ENCODE measurements at regions not wholly inside any gene's neighbourhood (a gene's known extent, or its start where the extent isn't known, plus 50 kb on each side); places are given as distances from the start of the nearest gene placed in this dataset.

GRCh38 chr13:63420685-63421084, 2005.0 kb upstream of the PCDH20 start:
- FAIRE-seq = no peak
- no peaks in the 10 kb centered on the region for H3K79me2 ChIP-seq (ENCODE audit: control insufficient read depth, insufficient read depth, low read length)
- CTCF ChIA-PET = no interaction called here

GRCh38 chr13:63414247-63414646, 1998.6 kb upstream of the PCDH20 start:
- RAD21 ChIA-PET (ENCODE audit: unreplicated experiment) = no interaction called here
- POLR2A ChIA-PET = no interaction called here
- Histone ChIP-seq H3K4me1 (ENCODE audit: control insufficient read depth, insufficient read depth, low read length) (no peaks in the 10 kb centered on the region), H3K36me3 (ENCODE audit: control insufficient read depth in 2 of 2, insufficient read depth in 2 of 2, low read length in 1 of 2) (no peaks in the 10 kb centered on the region), H3K4me2 (ENCODE audit: control insufficient read depth, insufficient read depth) (no peak overlapping the region), H3K4me3 (no peak overlapping the region), H3K79me2 (ENCODE audit: control insufficient read depth, insufficient read depth, low read length) (no peaks in the 10 kb centered on the region), H3K9ac (ENCODE audit: control insufficient read depth, insufficient read depth, low read length) (no peak overlapping the region), H3K9me3 (replicated peaks; ENCODE audit: control insufficient read depth, insufficient read depth, low read length) (no peaks in the 10 kb centered on the region), H4K20me1 (ENCODE audit: control insufficient read depth, insufficient read depth) (no peaks in the 10 kb centered on the region), H3K27ac (ENCODE audit: control insufficient read depth, insufficient read depth) (no peak overlapping the region), H3K27me3 (replicated peaks in 1 of 2; ENCODE audit: control insufficient read depth in 2 of 2, insufficient read depth in 2 of 2, low read length in 1 of 2) (no peaks in the 10 kb centered on the region), H2AFZ (ENCODE audit: control insufficient read depth, low read depth, low read length) (no peak overlapping the region)
- BruUV-seq (replicated peaks) = no TSS peak
- intact Hi-C loops (cut with micrococcal nuclease; ENCODE audit: unreplicated experiment) = no loop called here
- 41% methylated on average over 2 of the region's 2 CpGs for WGBS (ENCODE audit: insufficient coverage, insufficient replicate concordance, low lambda C conversion rate, missing lambda C conversion rate)
- ATAC-seq (no peak), FAIRE-seq (no peak), DNase-seq (ENCODE audit: low read depth, low spot score) (no peak)
- SMC1A ChIA-PET (ENCODE audit: uncharacterized antibody, unreplicated experiment) = no interaction called here
- CTCF ChIA-PET = interaction anchor here (1.1 kb wide), 1 partner anchor 9 kb away, joined by 4 read pairs; no protein-coding TSS in a partner anchor
- in situ Hi-C loops (cut with MboI) = no loop called here
- TF ChIP-seq NBN (IDR thresholded peaks at IDR 0.05) (no peak), ZBTB33 (IDR thresholded peaks at IDR 0.05) (no peak), KLF5 (IDR thresholded peaks at IDR 0.05; ENCODE audit: partially characterized antibody) (no peak), CEBPZ (IDR thresholded peaks at IDR 0.05; ENCODE audit: low read depth, low read length) (no peak)
- TF ChIP-seq, protein P1, sequence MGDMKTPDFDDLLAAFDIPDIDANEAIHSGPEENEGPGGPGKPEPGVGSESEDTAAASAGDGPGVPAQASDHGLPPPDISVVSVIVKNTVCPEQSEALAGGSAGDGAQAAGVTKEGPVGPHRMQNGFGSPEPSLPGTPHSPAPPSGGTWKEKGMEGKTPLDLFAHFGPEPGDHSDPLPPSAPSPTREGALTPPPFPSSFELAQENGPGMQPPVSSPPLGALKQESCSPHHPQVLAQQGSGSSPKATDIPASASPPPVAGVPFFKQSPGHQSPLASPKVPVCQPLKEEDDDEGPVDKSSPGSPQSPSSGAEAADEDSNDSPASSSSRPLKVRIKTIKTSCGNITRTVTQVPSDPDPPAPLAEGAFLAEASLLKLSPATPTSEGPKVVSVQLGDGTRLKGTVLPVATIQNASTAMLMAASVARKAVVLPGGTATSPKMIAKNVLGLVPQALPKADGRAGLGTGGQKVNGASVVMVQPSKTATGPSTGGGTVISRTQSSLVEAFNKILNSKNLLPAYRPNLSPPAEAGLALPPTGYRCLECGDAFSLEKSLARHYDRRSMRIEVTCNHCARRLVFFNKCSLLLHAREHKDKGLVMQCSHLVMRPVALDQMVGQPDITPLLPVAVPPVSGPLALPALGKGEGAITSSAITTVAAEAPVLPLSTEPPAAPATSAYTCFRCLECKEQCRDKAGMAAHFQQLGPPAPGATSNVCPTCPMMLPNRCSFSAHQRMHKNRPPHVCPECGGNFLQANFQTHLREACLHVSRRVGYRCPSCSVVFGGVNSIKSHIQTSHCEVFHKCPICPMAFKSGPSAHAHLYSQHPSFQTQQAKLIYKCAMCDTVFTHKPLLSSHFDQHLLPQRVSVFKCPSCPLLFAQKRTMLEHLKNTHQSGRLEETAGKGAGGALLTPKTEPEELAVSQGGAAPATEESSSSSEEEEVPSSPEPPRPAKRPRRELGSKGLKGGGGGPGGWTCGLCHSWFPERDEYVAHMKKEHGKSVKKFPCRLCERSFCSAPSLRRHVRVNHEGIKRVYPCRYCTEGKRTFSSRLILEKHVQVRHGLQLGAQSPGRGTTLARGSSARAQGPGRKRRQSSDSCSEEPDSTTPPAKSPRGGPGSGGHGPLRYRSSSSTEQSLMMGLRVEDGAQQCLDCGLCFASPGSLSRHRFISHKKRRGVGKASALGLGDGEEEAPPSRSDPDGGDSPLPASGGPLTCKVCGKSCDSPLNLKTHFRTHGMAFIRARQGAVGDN (IDR thresholded peaks at IDR 0.05) = no peak

More at GRCh38 chr13:63420685-63421084, 2005.0 kb upstream of the PCDH20 start:
- Histone ChIP-seq H3K36me3 (ENCODE audit: control insufficient read depth in 2 of 2, insufficient read depth in 2 of 2, low read length in 1 of 2) (no peaks in the 10 kb centered on the region), H3K9ac (ENCODE audit: control insufficient read depth, insufficient read depth, low read length) (no peak overlapping the region), H3K27ac (ENCODE audit: control insufficient read depth, insufficient read depth) (no peak overlapping the region), H3K4me3 (no peak overlapping the region), H3K4me2 (ENCODE audit: control insufficient read depth, insufficient read depth) (no peak overlapping the region), H3K4me1 (ENCODE audit: control insufficient read depth, insufficient read depth, low read length) (no peaks in the 10 kb centered on the region), H3K9me3 (replicated peaks; ENCODE audit: control insufficient read depth, insufficient read depth, low read length) (no peaks in the 10 kb centered on the region), H2AFZ (ENCODE audit: control insufficient read depth, low read depth, low read length) (no peak overlapping the region), H4K20me1 (ENCODE audit: control insufficient read depth, insufficient read depth) (no peaks in the 10 kb centered on the region), H3K27me3 (replicated peaks in 1 of 2; ENCODE audit: control insufficient read depth in 2 of 2, insufficient read depth in 2 of 2, low read length in 1 of 2) (no peaks in the 10 kb centered on the region)
- DNase-seq (ENCODE audit: low read depth, low spot score) = no peak
- POLR2A ChIA-PET = no interaction called here
- intact Hi-C loops (cut with micrococcal nuclease; ENCODE audit: unreplicated experiment) (no loop called here), in situ Hi-C loops (cut with MboI) (no loop called here)
- no TSS peak for BruUV-seq (replicated peaks)
- SMC1A ChIA-PET (ENCODE audit: uncharacterized antibody, unreplicated experiment) = no interaction called here
- TF ChIP-seq MXI1 (IDR thresholded peaks at IDR 0.05; ENCODE audit: low read depth, low read length) (no peak), NR2C2 (IDR thresholded peaks at IDR 0.05; ENCODE audit: borderline replicate concordance, control insufficient read depth, insufficient read length, low read depth) (no peak), BMI1 (IDR thresholded peaks at IDR 0.05; ENCODE audit: borderline replicate concordance) (no peak), ATF7 (IDR thresholded peaks at IDR 0.05; ENCODE audit: low read depth) (no peak), SREBF2 (IDR thresholded peaks at IDR 0.05; ENCODE audit: low read length) (no peak), FOS (IDR thresholded peaks at IDR 0.05; ENCODE audit: borderline replicate concordance, extremely low read depth, insufficient read length) (no peak), TBL1XR1 (IDR thresholded peaks at IDR 0.05; ENCODE audit: low read depth, low read length) (no peak), KLF5 (IDR thresholded peaks at IDR 0.05; ENCODE audit: partially characterized antibody) (no peak), RCOR1 (conservative IDR thresholded peaks at IDR 0.05; ENCODE audit: low read depth, low read length) (no peak)
- ATAC-seq = no peak
- RAD21 ChIA-PET (ENCODE audit: unreplicated experiment) = no interaction called here
